ENCODE measurements at regions not wholly inside any gene's neighbourhood (a gene's known extent, or its start where the extent isn't known, plus 50 kb on each side); places are given as distances from the start of the nearest gene placed in this dataset.

- TF ChIP-seq CTCF (optimal IDR thresholded peaks at IDR 0.05 in 1 of 3, IDR thresholded peaks at IDR 0.05 in 1 of 3, conservative IDR thresholded peaks at IDR 0.05 in 1 of 3; ENCODE audit: extremely low read depth in 1 of 3, insufficient read depth in 2 of 3, low read length in 3 of 3) (no peak), EZH2 (IDR thresholded peaks at IDR 0.05; ENCODE audit: low read length) (no peak)
Observed at GRCh38 chr5:168104350-168104749, 187.1 kb upstream of the WWC1 start.

Measured in keratinocyte (primary cell).